CD14-positive monocyte (primary cell): ENCODE measurements at regions not wholly inside any gene's neighbourhood (a gene's known extent, or its start where the extent isn't known, plus 50 kb on each side); places are given as distances from the start of the nearest gene placed in this dataset.

Experiments
- DNase-seq, 3 donors: peaks; one replicate each; pipeline ENCODE4 v3.0.0-alpha.2; 2011 to 2022
- H2AFZ ChIP-seq: 2 replicates; pipeline ENCODE4 v1.6.0; 2012; ENCODE audit warnings: mild to moderate bottlenecking, low read depth, low read length, inconsistent platforms; ENCODE audit not compliant: insufficient read depth, poor library complexity, severe bottlenecking
- H3K27ac ChIP-seq, 2 donors: 1 replicate in 1 of 2; 2 replicates in 1 of 2; pipeline ENCODE4 v1.5.1; 2012 to 2013; ENCODE audit warnings: low read length in 2 of 2, control low read depth in 1 of 2, inconsistent platforms in 1 of 2, low read depth in 1 of 2, mild to moderate bottlenecking in 1 of 2
- H3K27me3 ChIP-seq, 2 donors: one replicate each; pipeline versions ENCODE4 v1.6.0 to v1.6.1; 2011 to 2013; ENCODE audit warnings: low read length in 2 of 2; ENCODE audit not compliant: control insufficient read depth in 2 of 2, insufficient read depth in 2 of 2
- H3K36me3 ChIP-seq, 2 donors: replicated peaks in 1 of 2; 1 replicate in 1 of 2; 2 replicates in 1 of 2; pipeline versions ENCODE4 v1.5.1 to v1.6.1; 2012 to 2013; ENCODE audit warnings: low read length in 2 of 2, control low read depth in 1 of 2, inconsistent platforms in 1 of 2, mild to moderate bottlenecking in 1 of 2; ENCODE audit not compliant: insufficient read depth in 2 of 2, control insufficient read depth in 1 of 2
- H3K4me1 ChIP-seq, 2 donors: 1 replicate in 1 of 2; 2 replicates in 1 of 2; pipeline versions ENCODE4 v1.5.1 to v1.6.1; 2012 to 2013; ENCODE audit warnings: low read length in 2 of 2, control low read depth in 1 of 2, inconsistent platforms in 1 of 2, mild to moderate bottlenecking in 1 of 2, moderate library complexity in 1 of 2; ENCODE audit not compliant: insufficient read depth in 2 of 2, control insufficient read depth in 1 of 2
- H3K4me2 ChIP-seq: replicated peaks from 2 replicates; pipeline ENCODE3; 2012; ENCODE audit warnings: low read length, moderate library complexity, mild to moderate bottlenecking; ENCODE audit not compliant: poor library complexity, severe bottlenecking; ENCODE audit errors: extremely low read depth
- H3K4me3 ChIP-seq, 3 experiments: fragments of 200-600 bp in 1 of 3; sonication (generic) in 1 of 3; replicated peaks in 1 of 3; 1 replicate in 2 of 3; 2 replicates in 1 of 3; pipeline ENCODE4 v1.5.1; 2011 to 2013; ENCODE audit warnings: low read length in 3 of 3, mild to moderate bottlenecking in 3 of 3, control low read depth in 2 of 3, low read depth in 2 of 3, inconsistent platforms in 1 of 3, moderate library complexity in 1 of 3
- H3K79me2 ChIP-seq: 2 replicates; pipeline ENCODE4 v1.6.0; 2012; ENCODE audit warnings: mild to moderate bottlenecking, control low read depth, inconsistent platforms, low read length, moderate library complexity; ENCODE audit not compliant: insufficient read depth
- H3K9ac ChIP-seq: 2 replicates; pipeline ENCODE4 v1.6.0; 2017; ENCODE audit warnings: low read length, mild to moderate bottlenecking; ENCODE audit not compliant: insufficient read depth, poor library complexity, severe bottlenecking
- H3K9me3 ChIP-seq, 2 donors: replicated peaks in 1 of 2; 1 replicate in 1 of 2; 2 replicates in 1 of 2; pipeline versions ENCODE4 v1.5.1 to v1.6.1; 2012 to 2013; ENCODE audit warnings: low read length in 2 of 2, control low read depth in 1 of 2; ENCODE audit not compliant: control insufficient read depth in 1 of 2, insufficient read depth in 1 of 2
- H4K20me1 ChIP-seq: 2 replicates; pipeline ENCODE4 v1.6.0; 2012; ENCODE audit warnings: mild to moderate bottlenecking, low read length, control low read depth, moderate library complexity; ENCODE audit not compliant: insufficient read depth
- H3K27ac Mint-ChIP-seq, 7 donors: one replicate each; pipeline ENCODE4 v1.8.0; 2020; ENCODE audit warnings: mild to moderate bottlenecking in 7 of 7, mixed read lengths in 7 of 7, moderate library complexity in 6 of 7, inconsistent platforms in 2 of 7
- H3K27me3 Mint-ChIP-seq, 3 donors: one replicate each; pipeline ENCODE4 v1.8.0; 2021 to 2022; ENCODE audit warnings: low read depth in 3 of 3, mild to moderate bottlenecking in 3 of 3, mixed read lengths in 3 of 3, moderate library complexity in 3 of 3, inconsistent platforms in 1 of 3
- H3K36me3 Mint-ChIP-seq, 2 donors: one replicate each; pipeline ENCODE4 v1.8.0; 2020; ENCODE audit warnings: mixed read lengths in 2 of 2, inconsistent platforms in 1 of 2, mild to moderate bottlenecking in 1 of 2
- H3K4me1 Mint-ChIP-seq: one replicate; pipeline ENCODE4 v1.8.0; 2020; ENCODE audit warnings: mild to moderate bottlenecking, mixed read lengths
- H3K4me3 Mint-ChIP-seq, 2 donors: one replicate each; pipeline ENCODE4 v1.8.0; 2020; ENCODE audit warnings: mild to moderate bottlenecking in 2 of 2, mixed read lengths in 2 of 2, moderate library complexity in 1 of 2
- H3K9me3 Mint-ChIP-seq, 7 donors: one replicate each; pipeline ENCODE4 v1.8.0; 2020 to 2022; ENCODE audit warnings: mixed read lengths in 7 of 7, mild to moderate bottlenecking in 6 of 7, moderate library complexity in 6 of 7, inconsistent platforms in 2 of 7
- CTCF ChIP-seq: fragments of 200-600 bp; IDR thresholded peaks from one replicate; pipeline ENCODE4 v1.8.0; 2022; ENCODE audit warnings: antibody characterized with exemption, mild to moderate bottlenecking
- WGBS: methylation state at CpG from one replicate; pipeline ENCODE4 v1.1.5; 2013; ENCODE audit warnings: missing lambda C conversion rate; ENCODE audit not compliant: insufficient coverage; 5-methylcytosine and 5-hydroxymethylcytosine counted together
- intact Hi-C, 2 donors: fragments of 100-400 bp; cut with micrococcal nuclease; formaldehyde crosslinking; loops; one replicate each; pipeline versions ENCODE4 v1.15.0 to v1.15.1; 2023

DNA sequence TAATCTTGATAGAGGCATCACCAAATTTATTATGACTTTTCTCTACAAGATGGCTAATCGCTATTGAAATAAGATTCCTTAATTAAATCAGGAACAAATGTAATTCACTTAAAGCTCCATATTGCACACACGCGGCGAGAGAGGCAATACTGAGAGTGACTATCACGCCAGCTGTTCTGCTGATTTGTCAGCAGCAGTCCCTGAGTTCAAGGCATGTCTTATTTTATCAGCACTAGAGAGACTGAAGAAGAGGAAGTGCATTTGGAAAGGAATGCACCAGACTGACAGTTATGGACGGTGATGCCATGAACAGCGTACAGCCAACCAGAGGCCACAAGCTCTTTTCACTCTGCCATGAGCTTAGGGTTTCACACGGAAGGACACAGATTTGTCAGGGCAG lies 83.6 kb upstream of the SLCO3A1 start:
- peaks cover 2 to 8% (median 4%) of the 10 kb centered on the region in 3 donors for H3K27me3 Mint-ChIP-seq
- no peaks in the 10 kb centered on the region for H3K79me2 ChIP-seq
- H3K4me3 Mint-ChIP-seq, result no peak overlapping the region
- no peaks in the 10 kb centered on the region for H3K4me1 Mint-ChIP-seq
- no peak for DNase-seq
- no peak overlapping the region for H3K27ac Mint-ChIP-seq
- intact Hi-C loops, result no loop called here
- peaks cover 0 to 5% (median 0%) of the 10 kb centered on the region in 7 donors for H3K9me3 Mint-ChIP-seq
- 65% methylated on average over 7 of the region's 8 CpGs for WGBS
- no peaks in the 10 kb centered on the region for H3K9me3 ChIP-seq
- no peaks in the 10 kb centered on the region for H3K36me3 Mint-ChIP-seq
- no peak overlapping the region for H3K4me3 ChIP-seq
- no peak for TF ChIP-seq CTCF
- H3K4me1 ChIP-seq, result no peaks in the 10 kb centered on the region
- no peak overlapping the region for H3K27ac ChIP-seq
- H4K20me1 ChIP-seq, result no peaks in the 10 kb centered on the region
- no peak overlapping the region for H3K9ac ChIP-seq
- no peaks in the 10 kb centered on the region for H3K27me3 ChIP-seq
- no peak overlapping the region for H3K4me2 ChIP-seq
- H3K36me3 ChIP-seq, result no peaks in the 10 kb centered on the region
- no peak overlapping the region for H2AFZ ChIP-seq

DNA sequence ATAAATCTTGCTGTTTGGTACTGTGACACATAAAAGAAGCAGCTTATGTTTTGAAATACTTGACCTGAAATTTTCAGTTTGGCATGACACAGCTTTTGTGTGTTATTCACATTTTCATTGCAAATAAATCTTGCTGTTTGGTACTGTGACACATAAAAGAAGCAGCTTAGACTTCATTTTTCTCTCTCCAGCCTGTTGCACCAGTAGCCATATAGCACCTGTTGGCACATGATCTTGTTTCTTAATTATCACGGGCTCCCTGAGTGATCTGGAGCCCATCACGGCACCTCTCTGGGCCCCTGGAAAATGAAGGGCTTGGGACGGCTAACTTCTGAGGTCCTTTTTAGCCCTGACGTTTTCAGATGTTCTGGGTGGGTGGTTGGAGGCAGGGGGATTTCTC lies 77.4 kb upstream of the SLCO3A1 start:
- H3K4me3 ChIP-seq, result no peak overlapping the region
- Mint-ChIP-seq H3K27ac (no peak overlapping the region), H3K9me3 (no peaks in the 10 kb centered on the region), H3K4me3 (no peak overlapping the region), H3K36me3 (no peaks in the 10 kb centered on the region), H3K4me1 (peaks cover 14% of the 10 kb centered on the region), H3K27me3 (peaks cover 3 to 4% (median 3%) of the 10 kb centered on the region in 3 donors)
- H3K27ac ChIP-seq, result no peak overlapping the region
- no peaks in the 10 kb centered on the region for H3K79me2 ChIP-seq
- H3K4me1 ChIP-seq, result peaks cover 10 to 14% of the 10 kb centered on the region in 2 donors
- no peaks in the 10 kb centered on the region for H3K36me3 ChIP-seq
- TF ChIP-seq CTCF, result no peak
- H4K20me1 ChIP-seq, result no peaks in the 10 kb centered on the region
- H3K4me2 ChIP-seq, result no peak overlapping the region
- H3K9ac ChIP-seq, result no peak overlapping the region
- intact Hi-C loops, result no loop called here
- H2AFZ ChIP-seq, result no peak overlapping the region
- no peak for DNase-seq
- no peaks in the 10 kb centered on the region for H3K27me3 ChIP-seq
- H3K9me3 ChIP-seq, result no peaks in the 10 kb centered on the region
- WGBS, result 100% methylated on average over 1 of the region's 4 CpGs
